HG03095 (cell line): ENCODE measurements at regions not wholly inside any gene's neighbourhood (a gene's known extent, or its start where the extent isn't known, plus 50 kb on each side); places are given as distances from the start of the nearest gene placed in this dataset.
"Not testable (repeated sequence)": the region's sequence is repeated elsewhere in the genome, so short reads cannot be mapped to it uniquely, and the experiment has no call there.

ENCODE experiments used
- ATAC-seq: cut with Tn5 transposase; IDR thresholded peaks from one replicate; pipeline ENCODE4 v1.9.1; 2021; ENCODE audit warnings: moderate library complexity; ENCODE audit not compliant: unreplicated experiment

DNA sequence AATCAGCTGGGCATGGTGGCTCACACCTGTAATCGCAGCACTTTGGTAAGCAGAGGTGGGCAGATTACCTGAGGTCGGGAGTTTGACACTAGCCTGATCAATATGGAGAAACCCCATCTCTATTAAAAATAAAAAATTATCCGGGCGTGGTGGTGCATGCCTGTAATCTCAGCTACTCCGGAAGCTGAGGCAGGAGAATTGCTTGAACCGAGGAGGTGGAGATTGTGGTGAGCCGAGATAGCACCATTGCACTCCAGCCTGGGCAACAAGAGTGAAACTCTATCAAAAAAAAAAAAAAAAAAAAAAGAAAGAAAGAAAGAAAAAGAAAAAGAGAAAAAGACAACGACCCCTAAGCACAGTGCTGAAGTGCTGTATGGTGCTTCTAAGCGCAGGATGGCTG is 280.6 kb upstream of the MAF start:
- not testable (repeated sequence) for ATAC-seq

DNA sequence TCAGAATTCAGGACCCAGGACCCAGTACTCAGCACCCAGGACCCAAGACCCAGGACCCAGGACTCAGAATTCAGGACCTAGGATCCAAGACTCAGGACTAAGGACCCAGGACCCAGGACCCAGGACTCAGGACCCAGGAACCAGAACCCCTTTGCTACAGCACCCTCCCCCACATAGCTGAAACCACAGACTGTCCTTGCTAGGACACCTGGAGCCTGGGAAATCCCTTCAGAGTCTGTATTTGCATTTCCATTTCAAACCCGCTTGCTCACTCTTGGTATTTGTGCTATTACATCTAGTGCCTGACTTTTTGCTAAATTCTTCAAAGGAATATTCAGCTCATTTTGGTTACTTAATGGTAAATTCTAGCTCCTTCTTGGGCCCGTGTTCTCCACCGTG is 275.8 kb upstream of the MAF start:
- ATAC-seq, result no peak

DNA sequence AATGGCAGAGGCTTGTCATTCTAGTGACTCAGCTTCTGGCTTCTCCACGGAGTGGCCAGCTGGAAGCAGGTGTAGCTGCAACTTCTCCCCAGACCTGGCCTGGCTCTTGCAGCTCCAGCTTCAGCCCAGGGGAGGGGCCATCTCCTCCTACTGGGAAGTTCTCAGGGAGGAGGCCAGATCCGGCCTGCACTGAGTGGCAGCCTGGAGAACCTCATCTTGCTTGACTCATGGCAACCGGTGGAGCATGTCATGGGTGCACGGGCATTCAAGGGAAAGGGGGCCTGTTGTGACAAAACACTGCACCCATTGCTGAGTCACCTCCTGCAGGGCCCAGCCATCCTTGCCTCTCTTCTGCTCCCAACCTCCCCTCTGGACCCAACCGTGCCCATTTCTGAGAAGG is 273.9 kb upstream of the MAF start:
- ATAC-seq, result no peak

DNA sequence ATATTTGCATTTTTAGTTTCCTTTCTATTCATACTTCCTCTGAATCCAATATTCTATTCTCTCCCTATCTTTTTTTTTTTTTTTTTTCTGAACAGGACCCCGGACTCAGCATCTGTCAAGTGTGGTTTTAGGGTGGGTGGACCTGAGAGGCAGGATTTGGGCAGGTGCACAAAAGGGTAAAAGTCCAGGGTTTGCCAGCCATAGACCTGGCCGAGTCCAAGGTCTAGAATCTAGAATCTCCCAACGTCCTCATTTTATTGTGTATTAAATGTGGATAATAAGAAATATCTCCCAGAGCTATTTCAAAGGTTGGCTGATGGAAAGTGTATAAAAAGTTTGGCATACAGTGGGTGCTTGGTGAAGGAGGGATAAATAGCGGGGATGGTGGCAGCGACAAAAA is 273.3 kb upstream of the MAF start:
- no peak for ATAC-seq

DNA sequence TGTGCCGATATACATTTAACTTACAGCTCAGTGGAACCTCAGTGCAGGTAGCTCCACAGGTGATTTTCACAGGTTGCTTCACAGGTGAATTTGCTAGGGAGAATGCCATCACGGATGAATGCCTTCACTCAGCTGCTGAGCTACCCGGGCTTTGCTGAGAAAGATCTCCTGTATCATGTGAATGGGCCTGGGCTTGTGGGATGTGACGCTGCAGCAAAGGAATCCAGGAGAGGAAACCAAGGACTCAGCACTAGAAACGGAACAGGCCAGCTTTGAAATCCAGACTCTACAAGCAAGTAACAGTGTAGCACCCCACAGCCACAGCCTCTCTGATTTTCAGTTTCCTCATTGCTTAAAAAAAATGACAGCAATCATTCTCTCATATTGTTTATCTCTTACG is 271.4 kb upstream of the MAF start:
- ATAC-seq, result no peak

GRCh38 chr16:79870016-79870886 is 269.7 kb upstream of the MAF start:
- no peak for ATAC-seq

- ATAC-seq, result no peak
These were observed 268.9 kb upstream of the MAF start for GRCh38 chr16:79869304-79870015.

DNA sequence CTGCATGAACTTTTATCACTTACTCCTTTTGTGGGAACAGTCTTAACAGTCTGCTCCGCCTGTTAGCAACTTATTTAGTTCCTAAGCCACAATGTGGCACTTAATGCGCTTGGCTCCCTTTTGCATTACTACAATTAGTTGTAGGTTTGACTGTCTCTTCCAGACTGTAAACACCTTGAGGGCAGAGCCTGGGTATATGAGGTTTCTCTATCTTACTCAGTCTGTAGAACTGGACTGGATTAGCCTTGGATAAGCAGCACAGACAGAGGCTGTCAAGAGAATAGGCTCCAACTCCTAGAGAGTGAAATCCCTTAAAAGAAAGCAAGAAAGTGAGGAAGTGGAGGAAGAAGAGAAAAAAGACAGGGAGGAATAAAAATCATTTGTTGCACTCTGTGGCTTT is 268.3 kb upstream of the MAF start:
- ATAC-seq, result no peak

DNA sequence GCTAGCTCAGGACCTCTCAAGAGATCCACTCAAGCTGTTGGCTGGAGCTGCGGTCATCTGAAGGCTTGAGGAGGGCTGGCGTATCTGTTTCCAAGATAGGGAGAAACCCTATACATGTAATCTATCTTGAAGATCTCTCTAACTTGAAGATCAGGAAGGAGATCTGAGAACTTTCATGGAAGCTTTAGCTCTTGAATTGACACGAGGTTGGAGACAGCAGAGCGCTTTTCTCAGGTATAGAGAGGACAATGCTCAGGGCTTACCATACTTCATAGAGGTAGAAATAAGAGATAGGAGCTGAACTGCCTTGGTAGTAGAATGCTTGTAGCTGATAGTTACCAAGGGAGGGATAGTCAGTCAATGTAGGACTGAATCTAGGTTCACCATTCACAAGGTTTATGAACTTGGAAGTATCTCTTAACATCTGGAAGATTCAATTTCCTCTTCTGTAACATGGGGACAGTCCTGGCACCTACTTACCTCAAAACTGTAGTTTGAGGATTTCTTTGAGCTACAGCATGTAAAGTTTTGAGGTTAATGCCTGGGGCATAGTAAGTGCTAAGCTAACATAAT is 267.0 kb upstream of the MAF start:
- no peak for ATAC-seq

DNA sequence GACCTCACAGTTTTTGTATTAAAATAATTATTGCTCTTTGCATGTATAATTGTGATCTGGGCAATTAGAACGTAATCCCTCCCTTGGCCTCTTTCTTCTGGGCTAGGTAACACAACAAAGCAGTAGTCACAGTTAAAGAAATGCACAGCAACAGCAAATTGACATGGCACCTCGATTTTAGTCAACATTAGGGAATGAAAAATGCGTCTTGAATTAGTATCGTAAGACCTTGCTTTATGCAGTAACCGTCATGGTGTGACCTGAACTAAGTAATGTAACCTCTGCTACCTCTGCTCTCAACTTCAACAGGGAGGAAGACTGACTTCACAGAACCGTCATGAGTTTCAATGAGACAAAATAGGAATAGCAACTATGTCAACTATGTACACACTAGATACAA is 265.4 kb upstream of the MAF start:
- no peak for ATAC-seq

GRCh38 chr16:79864781-79865391 is 264.3 kb upstream of the MAF start:
- ATAC-seq, result no peak

- no peak for ATAC-seq
These were observed 263.7 kb upstream of the MAF start for GRCh38 chr16:79864032-79864780.

DNA sequence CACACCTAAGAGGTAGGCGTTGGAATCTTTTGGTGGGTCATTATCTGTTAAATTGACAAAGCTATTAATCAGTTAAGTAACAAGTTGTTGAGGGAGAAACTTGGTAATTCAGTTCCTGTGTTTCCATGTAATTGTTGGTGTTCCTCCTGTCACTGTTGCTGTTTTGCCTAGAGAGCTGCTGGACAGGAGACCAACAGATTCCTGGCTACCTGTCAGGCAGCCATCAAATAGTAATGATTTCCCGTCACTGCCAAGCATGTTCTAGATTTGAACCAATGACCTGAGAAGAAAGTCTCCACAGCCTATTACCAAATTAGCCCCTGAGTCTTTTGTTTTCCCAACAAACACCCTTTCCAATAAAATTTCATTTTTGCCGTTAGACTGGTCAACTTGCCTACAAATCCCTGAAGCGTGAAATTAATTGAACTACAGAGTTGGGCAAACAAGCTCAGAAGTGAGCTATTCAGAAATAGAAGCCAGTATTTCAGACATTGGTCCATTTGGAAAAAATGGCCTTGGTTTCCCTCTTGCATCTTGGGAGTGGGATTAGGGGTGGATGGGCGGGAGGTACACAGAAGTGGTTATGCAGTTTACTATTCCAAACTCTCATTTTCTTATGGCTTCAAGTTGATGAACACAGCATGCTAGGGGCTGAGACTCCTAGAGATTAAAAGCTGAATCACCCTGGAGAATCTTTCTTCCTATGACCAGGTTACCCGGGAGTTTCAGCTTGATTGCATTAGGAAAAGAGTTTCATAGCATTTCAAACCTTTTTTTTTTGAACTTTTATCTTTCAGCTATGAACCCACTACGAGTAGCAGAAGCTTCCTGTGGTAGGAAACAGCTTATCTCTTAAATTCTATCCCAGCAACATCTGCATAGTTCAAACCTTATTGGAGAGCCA is 262.8 kb upstream of the MAF start:
- ATAC-seq, result no peak

DNA sequence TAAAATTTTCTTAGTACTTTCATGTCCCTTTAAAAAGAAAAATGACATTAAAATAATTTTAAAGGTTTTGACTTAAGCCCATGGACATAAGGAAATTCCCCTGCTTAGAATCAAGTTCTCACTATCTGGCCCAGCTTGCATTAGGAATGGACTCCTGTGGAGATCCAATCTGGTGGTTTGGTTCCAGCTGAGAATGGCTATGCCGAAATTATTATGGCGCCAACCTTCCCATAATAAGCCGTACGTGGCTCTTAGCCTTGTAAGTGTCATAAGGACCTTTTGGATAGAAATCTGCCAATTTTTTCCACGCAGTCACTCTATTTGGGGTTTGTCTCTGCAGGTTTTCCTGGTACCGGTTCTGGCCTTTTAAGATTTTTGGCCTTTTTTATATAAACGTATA is 262.1 kb upstream of the MAF start:
- no peak for ATAC-seq

GRCh38 chr16:79856581-79856980 is 256.0 kb upstream of the MAF start:
- no peak for ATAC-seq

DNA sequence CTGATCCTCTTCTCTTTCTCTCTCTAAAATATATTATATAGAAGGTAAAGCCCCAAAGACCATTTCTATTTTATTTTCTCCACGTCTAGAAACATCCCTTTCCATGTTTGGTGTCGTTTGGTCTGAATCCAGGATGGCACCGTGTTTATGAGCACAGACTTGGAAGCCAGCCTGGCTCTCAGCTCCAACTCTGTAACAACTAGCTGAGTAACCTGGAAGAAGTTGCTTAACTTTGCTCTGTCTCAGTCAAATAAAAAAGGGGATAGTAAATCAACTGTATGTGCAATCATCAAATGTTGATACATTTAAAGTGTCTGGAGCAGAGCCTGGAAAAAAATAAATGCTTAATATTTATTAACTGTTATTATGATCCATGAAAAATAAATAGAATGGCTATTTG is 249.8 kb upstream of the MAF start:
- ATAC-seq, result no peak

GRCh38 chr16:79849119-79849518 is 248.6 kb upstream of the MAF start:
- no peak for ATAC-seq

DNA sequence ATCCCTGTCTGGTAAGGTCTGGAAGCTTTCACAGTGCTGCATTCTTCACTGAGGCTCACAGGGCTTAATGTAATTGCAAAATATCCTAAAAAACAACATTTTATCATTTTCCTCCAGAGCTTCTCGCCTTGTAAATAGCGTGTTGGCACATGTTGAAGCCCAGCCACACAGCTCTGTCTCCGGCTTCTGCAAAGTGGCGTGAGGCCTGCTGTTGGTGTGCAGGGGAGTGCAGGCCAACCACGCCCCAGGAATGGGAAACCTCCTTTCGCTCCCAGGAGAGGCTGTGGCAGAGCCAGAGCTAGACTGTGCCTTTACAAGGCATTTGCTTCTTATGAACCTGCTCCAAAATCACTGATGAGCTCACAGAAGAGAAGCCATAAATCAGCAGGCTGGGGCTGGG is 248.2 kb upstream of the MAF start:
- no peak for ATAC-seq

- ATAC-seq, result no peak
These were observed 247.0 kb upstream of the MAF start for GRCh38 chr16:79847569-79847968.

DNA sequence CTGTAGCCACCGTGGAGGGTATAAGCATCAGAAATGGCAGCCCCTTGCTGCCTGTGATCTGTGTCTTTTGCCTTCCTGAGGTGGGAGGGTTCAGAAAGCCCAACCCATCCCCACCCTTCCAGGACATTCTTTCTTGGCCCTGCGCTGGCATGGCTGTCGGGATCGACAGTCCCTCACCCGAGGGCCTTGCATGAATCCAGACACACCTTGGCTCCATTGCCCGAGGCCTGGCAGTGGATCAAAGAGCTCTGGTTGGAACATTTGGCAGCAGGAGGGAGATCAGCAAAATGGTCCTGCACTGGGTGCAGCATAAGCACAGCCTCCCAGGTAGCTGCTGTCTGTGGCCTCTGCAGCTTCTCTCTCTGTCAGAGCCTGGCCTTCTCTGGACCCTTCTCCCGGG is 246.6 kb upstream of the MAF start:
- no peak for ATAC-seq
